ENCODE measurements at regions not wholly inside any gene's neighbourhood (a gene's known extent, or its start where the extent isn't known, plus 50 kb on each side); places are given as distances from the start of the nearest gene placed in this dataset.
"Not testable (repeated sequence)": the region's sequence is repeated elsewhere in the genome, so short reads cannot be mapped to it uniquely, and the experiment has no call there.

- Mint-ChIP-seq H3K27me3 (peaks cover 41 to 57% of the 10 kb centered on the region in 2 donors), H3K36me3 (ENCODE audit: insufficient read depth) (no peaks in the 10 kb centered on the region), H3K4me3 (no peak overlapping the region), H3K27ac (no peak overlapping the region), H3K4me1 (ENCODE audit: low read depth in 2 of 2) (no peaks in the 10 kb centered on the region), H3K9me3 (peaks cover 0 to 2% of the 10 kb centered on the region in 2 donors)
- no peak for ATAC-seq (replicated peaks)
- no peak for DNase-seq
Measured at GRCh38 chr7:152924238-152924637, 164.7 kb downstream of the ACTR3B start.

- DNase-seq (no peak), ATAC-seq (replicated peaks) (no peak)
- Mint-ChIP-seq H3K9me3 (peaks cover 2 to 3% of the 10 kb centered on the region in 2 donors), H3K36me3 (ENCODE audit: insufficient read depth) (no peaks in the 10 kb centered on the region), H3K27me3 (peaks cover 39 to 55% of the 10 kb centered on the region in 2 donors), H3K27ac (no peak overlapping the region), H3K4me1 (ENCODE audit: low read depth in 2 of 2) (no peaks in the 10 kb centered on the region), H3K4me3 (no peak overlapping the region)
Measured at GRCh38 chr7:152924826-152925411, 165.4 kb downstream of the ACTR3B start.

- H3K36me3 Mint-ChIP-seq (ENCODE audit: insufficient read depth) = no peaks in the 10 kb centered on the region
- no peak overlapping the region for H3K27ac Mint-ChIP-seq
- H3K27me3 Mint-ChIP-seq = peaks cover 35 to 48% of the 10 kb centered on the region in 2 donors
- ATAC-seq (replicated peaks) (no peak), DNase-seq (no peak)
- H3K4me3 Mint-ChIP-seq = no peak overlapping the region
- H3K9me3 Mint-ChIP-seq = peaks cover 2 to 7% of the 10 kb centered on the region in 2 donors
- H3K4me1 Mint-ChIP-seq (ENCODE audit: low read depth in 2 of 2) = no peaks in the 10 kb centered on the region
Measured at GRCh38 chr7:152925412-152926147, 166.0 kb downstream of the ACTR3B start.

- ATAC-seq (replicated peaks) = no peak
- DNase-seq = no peak
- H3K36me3 Mint-ChIP-seq (ENCODE audit: insufficient read depth) = peaks cover 4% of the 10 kb centered on the region
- H3K4me3 Mint-ChIP-seq = no peak overlapping the region
- H3K9me3 Mint-ChIP-seq = peaks cover 2 to 7% of the 10 kb centered on the region in 2 donors
- H3K4me1 Mint-ChIP-seq (ENCODE audit: low read depth in 2 of 2) = no peaks in the 10 kb centered on the region
- H3K27me3 Mint-ChIP-seq = no peaks in the 10 kb centered on the region
- no peak overlapping the region for H3K27ac Mint-ChIP-seq
Measured at GRCh38 chr7:152931633-152932032, 172.1 kb downstream of the ACTR3B start.

- DNase-seq = no peak
- no peak overlapping the region for H3K4me3 Mint-ChIP-seq
- no peaks in the 10 kb centered on the region for H3K4me1 Mint-ChIP-seq (ENCODE audit: low read depth in 2 of 2)
- no peaks in the 10 kb centered on the region for H3K27me3 Mint-ChIP-seq
- H3K9me3 Mint-ChIP-seq = no peaks in the 10 kb centered on the region
- no peak for ATAC-seq (replicated peaks)
- H3K36me3 Mint-ChIP-seq (ENCODE audit: insufficient read depth) = peaks cover 4% of the 10 kb centered on the region
- H3K27ac Mint-ChIP-seq = no peak overlapping the region
Measured at GRCh38 chr7:152937282-152937681, 177.7 kb downstream of the ACTR3B start.

DNA sequence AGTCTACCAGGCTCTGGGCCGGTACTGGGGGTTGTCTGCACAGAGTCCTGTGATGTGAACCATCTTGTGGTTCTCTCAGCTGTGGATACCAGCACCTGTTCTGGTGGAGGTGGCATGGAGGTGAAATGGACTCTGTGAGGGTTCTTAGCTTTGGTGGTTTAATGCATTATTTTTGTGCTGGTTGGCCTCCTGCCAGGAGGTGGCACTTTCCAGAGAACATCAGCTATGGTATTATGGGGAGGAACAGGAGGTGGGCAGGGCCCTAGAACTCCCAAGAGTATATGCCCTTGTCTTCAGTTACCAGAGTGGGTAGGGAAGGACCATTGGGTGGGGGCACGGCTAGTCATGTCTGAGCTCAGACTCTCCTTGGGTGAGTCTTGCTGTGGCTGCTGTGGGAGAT is 187.1 kb downstream of the ACTR3B start:
- not testable (repeated sequence) for H3K27ac Mint-ChIP-seq; H3K4me3 Mint-ChIP-seq; H3K4me1 Mint-ChIP-seq (ENCODE audit: low read depth in 2 of 2); DNase-seq; H3K36me3 Mint-ChIP-seq (ENCODE audit: insufficient read depth); ATAC-seq (replicated peaks)
- Mint-ChIP-seq H3K27me3 (peaks cover 20 to 26% of the 10 kb centered on the region in 2 donors), H3K9me3 (peaks cover 0 to 12% of the 10 kb centered on the region in 2 donors)

GRCh38 chr7:152947686-152948085 is 188.1 kb downstream of the ACTR3B start:
- Mint-ChIP-seq H3K36me3 (ENCODE audit: insufficient read depth) (no peaks in the 10 kb centered on the region), H3K27me3 (peaks cover 26 to 28% of the 10 kb centered on the region in 2 donors), H3K9me3 (peaks cover 0 to 12% of the 10 kb centered on the region in 2 donors), H3K27ac (no peak overlapping the region), H3K4me1 (ENCODE audit: low read depth in 2 of 2) (no peaks in the 10 kb centered on the region), H3K4me3 (no peak overlapping the region)
- DNase-seq (no peak), ATAC-seq (replicated peaks) (no peak)

DNA sequence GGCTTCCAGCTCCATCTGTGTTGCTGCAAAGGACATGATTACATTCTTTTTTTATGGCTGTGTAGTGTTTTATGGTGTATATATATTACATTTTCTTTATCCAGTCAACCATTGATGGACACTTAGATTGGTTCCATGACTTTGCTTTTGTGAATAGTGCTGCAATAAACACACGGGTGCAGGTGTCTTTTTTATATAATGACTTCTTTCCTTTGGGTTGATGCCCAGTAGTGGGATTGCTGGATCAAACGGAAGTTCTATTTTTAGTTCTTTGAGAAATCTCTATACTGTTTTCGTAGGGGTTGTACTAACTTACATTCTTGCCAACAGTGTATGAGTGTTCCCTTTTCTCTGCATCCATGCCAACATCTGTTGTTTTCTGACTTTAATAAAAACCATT is 189.7 kb downstream of the ACTR3B start:
- no peak overlapping the region for H3K4me3 Mint-ChIP-seq
- no peaks in the 10 kb centered on the region for H3K4me1 Mint-ChIP-seq (ENCODE audit: low read depth in 2 of 2)
- H3K9me3 Mint-ChIP-seq = peaks cover 0 to 12% of the 10 kb centered on the region in 2 donors
- no peak for ATAC-seq (replicated peaks)
- no peaks in the 10 kb centered on the region for H3K36me3 Mint-ChIP-seq (ENCODE audit: insufficient read depth)
- DNase-seq = no peak
- no peak overlapping the region for H3K27ac Mint-ChIP-seq
- peaks cover 20 to 28% of the 10 kb centered on the region in 2 donors for H3K27me3 Mint-ChIP-seq

- Mint-ChIP-seq H3K4me1 (ENCODE audit: low read depth in 2 of 2) (no peaks in the 10 kb centered on the region), H3K9me3 (peaks cover 0 to 12% of the 10 kb centered on the region in 2 donors), H3K36me3 (ENCODE audit: insufficient read depth) (no peaks in the 10 kb centered on the region), H3K4me3 (no peak overlapping the region), H3K27me3 (peaks cover 18 to 28% of the 10 kb centered on the region in 2 donors), H3K27ac (no peak overlapping the region)
- DNase-seq = no peak
- no peak for ATAC-seq (replicated peaks)
Measured at GRCh38 chr7:152949790-152950189, 190.2 kb downstream of the ACTR3B start.

DNA sequence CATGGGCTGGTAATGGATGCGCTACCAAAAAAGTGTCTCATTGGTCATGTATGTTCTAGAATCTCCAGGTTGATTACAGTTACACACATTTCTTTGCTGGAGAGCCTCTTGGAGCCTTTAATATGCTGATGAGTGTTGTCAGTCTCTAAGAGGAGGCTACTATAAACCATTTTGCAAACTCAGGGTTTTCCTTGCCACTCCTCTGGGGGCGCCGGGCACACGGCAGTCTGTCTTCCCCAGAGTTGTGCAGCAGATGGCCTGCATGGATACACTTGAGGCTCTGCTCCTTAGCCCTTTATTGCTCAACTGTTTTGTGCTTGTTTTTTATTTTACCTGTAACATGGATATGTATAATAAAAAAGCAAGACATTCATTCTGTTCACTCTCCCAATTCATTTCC is 196.5 kb downstream of the ACTR3B start:
- H3K27me3 Mint-ChIP-seq = peaks cover 5 to 18% of the 10 kb centered on the region in 2 donors
- H3K4me3 Mint-ChIP-seq = no peak overlapping the region
- H3K4me1 Mint-ChIP-seq (ENCODE audit: low read depth in 2 of 2) = no peaks in the 10 kb centered on the region
- DNase-seq (no peak), ATAC-seq (replicated peaks) (no peak)
- H3K36me3 Mint-ChIP-seq (ENCODE audit: insufficient read depth) = no peaks in the 10 kb centered on the region
- H3K9me3 Mint-ChIP-seq = peaks cover 0 to 6% of the 10 kb centered on the region in 2 donors
- H3K27ac Mint-ChIP-seq = no peak overlapping the region

GRCh38 chr7:152959610-152960009 is 200.1 kb downstream of the ACTR3B start:
- H3K4me1 Mint-ChIP-seq (ENCODE audit: low read depth in 2 of 2) = no peaks in the 10 kb centered on the region
- H3K9me3 Mint-ChIP-seq = peaks cover 0 to 2% of the 10 kb centered on the region in 2 donors
- no peaks in the 10 kb centered on the region for H3K36me3 Mint-ChIP-seq (ENCODE audit: insufficient read depth)
- DNase-seq (no peak), ATAC-seq (replicated peaks) (no peak)
- H3K4me3 Mint-ChIP-seq = no peak overlapping the region
- H3K27me3 Mint-ChIP-seq = peaks cover 5 to 8% of the 10 kb centered on the region in 2 donors
- no peak overlapping the region for H3K27ac Mint-ChIP-seq

GRCh38 chr7:152961796-152962195 is 202.2 kb downstream of the ACTR3B start:
- H3K4me1 Mint-ChIP-seq (ENCODE audit: low read depth in 2 of 2); DNase-seq; H3K4me3 Mint-ChIP-seq; H3K27me3 Mint-ChIP-seq; H3K36me3 Mint-ChIP-seq (ENCODE audit: insufficient read depth); H3K9me3 Mint-ChIP-seq; H3K27ac Mint-ChIP-seq; ATAC-seq (replicated peaks): not testable (repeated sequence)

DNA sequence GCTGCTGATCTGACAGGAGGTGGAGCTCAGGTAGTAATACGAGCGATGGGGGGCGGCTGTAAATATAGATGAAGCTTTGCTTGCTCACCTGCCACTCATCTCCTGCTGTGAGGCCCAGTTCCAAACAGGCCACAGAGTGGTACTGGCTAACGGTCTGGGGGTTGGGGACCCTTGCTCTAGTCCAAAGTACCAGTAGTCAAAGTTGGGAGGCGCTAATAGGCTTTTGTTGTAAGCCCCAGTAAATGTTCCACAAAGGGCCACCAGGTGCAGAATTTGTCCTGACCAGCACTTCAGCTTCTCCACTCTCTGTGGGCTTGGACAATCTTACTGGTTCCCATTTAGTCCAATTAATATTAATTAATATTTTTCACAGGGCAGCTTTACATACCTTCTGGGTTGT is 206.6 kb downstream of the ACTR3B start:
- H3K27me3 Mint-ChIP-seq = no peaks in the 10 kb centered on the region
- no peak overlapping the region for H3K27ac Mint-ChIP-seq
- H3K4me1 Mint-ChIP-seq (ENCODE audit: low read depth in 2 of 2) = no peaks in the 10 kb centered on the region
- DNase-seq (no peak), ATAC-seq (replicated peaks) (no peak)
- H3K4me3 Mint-ChIP-seq = no peak overlapping the region
- peaks cover 0 to 2% of the 10 kb centered on the region in 2 donors for H3K9me3 Mint-ChIP-seq
- H3K36me3 Mint-ChIP-seq (ENCODE audit: insufficient read depth) = no peaks in the 10 kb centered on the region

- peaks cover 0 to 9% of the 10 kb centered on the region in 2 donors for H3K9me3 Mint-ChIP-seq
- no peaks in the 10 kb centered on the region for H3K36me3 Mint-ChIP-seq (ENCODE audit: insufficient read depth)
- H3K27ac Mint-ChIP-seq = no peak overlapping the region
- H3K4me3 Mint-ChIP-seq = no peak overlapping the region
- DNase-seq (no peak), ATAC-seq (replicated peaks) (no peak)
- no peaks in the 10 kb centered on the region for H3K4me1 Mint-ChIP-seq (ENCODE audit: low read depth in 2 of 2)
- H3K27me3 Mint-ChIP-seq = peaks cover 13 to 14% of the 10 kb centered on the region in 2 donors
Measured at GRCh38 chr7:152967958-152968357, 208.4 kb downstream of the ACTR3B start.

All from effector memory CD8-positive, alpha-beta T cell (primary cell).